ENCODE measurements at regions not wholly inside any gene's neighbourhood (a gene's known extent, or its start where the extent isn't known, plus 50 kb on each side); places are given as distances from the start of the nearest gene placed in this dataset.

DNA sequence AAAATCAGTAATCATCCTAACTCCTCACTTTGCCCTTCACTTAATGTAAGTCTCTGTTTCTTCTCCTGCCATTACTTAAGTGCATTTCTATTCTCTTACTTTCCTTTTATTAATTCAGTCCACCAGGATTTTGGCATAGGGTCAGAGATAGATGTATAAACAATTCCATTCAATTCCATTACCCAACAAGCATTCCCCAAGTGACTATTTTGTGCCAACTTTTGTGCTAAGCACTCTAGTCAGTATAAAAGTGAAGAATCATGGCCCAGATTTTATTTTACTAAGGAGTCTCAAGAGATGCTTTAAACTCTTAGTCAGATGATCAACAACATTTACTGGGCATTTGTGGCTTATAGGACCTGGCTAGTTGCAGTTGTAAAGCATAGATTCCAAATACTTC is 159.3 kb downstream of the DMAC1 start:
- TF ChIP-seq, protein P1, sequence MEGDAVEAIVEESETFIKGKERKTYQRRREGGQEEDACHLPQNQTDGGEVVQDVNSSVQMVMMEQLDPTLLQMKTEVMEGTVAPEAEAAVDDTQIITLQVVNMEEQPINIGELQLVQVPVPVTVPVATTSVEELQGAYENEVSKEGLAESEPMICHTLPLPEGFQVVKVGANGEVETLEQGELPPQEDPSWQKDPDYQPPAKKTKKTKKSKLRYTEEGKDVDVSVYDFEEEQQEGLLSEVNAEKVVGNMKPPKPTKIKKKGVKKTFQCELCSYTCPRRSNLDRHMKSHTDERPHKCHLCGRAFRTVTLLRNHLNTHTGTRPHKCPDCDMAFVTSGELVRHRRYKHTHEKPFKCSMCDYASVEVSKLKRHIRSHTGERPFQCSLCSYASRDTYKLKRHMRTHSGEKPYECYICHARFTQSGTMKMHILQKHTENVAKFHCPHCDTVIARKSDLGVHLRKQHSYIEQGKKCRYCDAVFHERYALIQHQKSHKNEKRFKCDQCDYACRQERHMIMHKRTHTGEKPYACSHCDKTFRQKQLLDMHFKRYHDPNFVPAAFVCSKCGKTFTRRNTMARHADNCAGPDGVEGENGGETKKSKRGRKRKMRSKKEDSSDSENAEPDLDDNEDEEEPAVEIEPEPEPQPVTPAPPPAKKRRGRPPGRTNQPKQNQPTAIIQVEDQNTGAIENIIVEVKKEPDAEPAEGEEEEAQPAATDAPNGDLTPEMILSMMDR (IDR thresholded peaks at IDR 0.05; ENCODE audit: insufficient read depth, low read length): no peak
- TF ChIP-seq POLR2AphosphoS5 (IDR thresholded peaks at IDR 0.05; ENCODE audit: low read depth) (no peak), GABPA (IDR thresholded peaks at IDR 0.05; ENCODE audit: low read depth) (no peak), SPI1 (IDR thresholded peaks at IDR 0.05; ENCODE audit: borderline replicate concordance, low read depth) (no peak)
- TF ChIP-seq, protein P2, sequence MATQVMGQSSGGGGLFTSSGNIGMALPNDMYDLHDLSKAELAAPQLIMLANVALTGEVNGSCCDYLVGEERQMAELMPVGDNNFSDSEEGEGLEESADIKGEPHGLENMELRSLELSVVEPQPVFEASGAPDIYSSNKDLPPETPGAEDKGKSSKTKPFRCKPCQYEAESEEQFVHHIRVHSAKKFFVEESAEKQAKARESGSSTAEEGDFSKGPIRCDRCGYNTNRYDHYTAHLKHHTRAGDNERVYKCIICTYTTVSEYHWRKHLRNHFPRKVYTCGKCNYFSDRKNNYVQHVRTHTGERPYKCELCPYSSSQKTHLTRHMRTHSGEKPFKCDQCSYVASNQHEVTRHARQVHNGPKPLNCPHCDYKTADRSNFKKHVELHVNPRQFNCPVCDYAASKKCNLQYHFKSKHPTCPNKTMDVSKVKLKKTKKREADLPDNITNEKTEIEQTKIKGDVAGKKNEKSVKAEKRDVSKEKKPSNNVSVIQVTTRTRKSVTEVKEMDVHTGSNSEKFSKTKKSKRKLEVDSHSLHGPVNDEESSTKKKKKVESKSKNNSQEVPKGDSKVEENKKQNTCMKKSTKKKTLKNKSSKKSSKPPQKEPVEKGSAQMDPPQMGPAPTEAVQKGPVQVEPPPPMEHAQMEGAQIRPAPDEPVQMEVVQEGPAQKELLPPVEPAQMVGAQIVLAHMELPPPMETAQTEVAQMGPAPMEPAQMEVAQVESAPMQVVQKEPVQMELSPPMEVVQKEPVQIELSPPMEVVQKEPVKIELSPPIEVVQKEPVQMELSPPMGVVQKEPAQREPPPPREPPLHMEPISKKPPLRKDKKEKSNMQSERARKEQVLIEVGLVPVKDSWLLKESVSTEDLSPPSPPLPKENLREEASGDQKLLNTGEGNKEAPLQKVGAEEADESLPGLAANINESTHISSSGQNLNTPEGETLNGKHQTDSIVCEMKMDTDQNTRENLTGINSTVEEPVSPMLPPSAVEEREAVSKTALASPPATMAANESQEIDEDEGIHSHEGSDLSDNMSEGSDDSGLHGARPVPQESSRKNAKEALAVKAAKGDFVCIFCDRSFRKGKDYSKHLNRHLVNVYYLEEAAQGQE (IDR thresholded peaks at IDR 0.05; ENCODE audit: insufficient replicate concordance, low read depth): no peak

Measured in HL-60 (cell line).